Stimulated activated CD8-positive, alpha-beta memory T cell treated with anti-CD3 and anti-CD28 coated beads, Interleukin-2, amount 100 ng/mL, for 48 hours (primary cell): ENCODE measurements at regions not wholly inside any gene's neighbourhood (a gene's known extent, or its start where the extent isn't known, plus 50 kb on each side); places are given as distances from the start of the nearest gene placed in this dataset.
"Not testable (repeated sequence)": the region's sequence is repeated elsewhere in the genome, so short reads cannot be mapped to it uniquely, and the experiment has no call there.

Experiments
- DNase-seq, 2 donors: peaks; one replicate each; pipeline ENCODE4 v3.0.0-alpha.2; 2020; ENCODE audit warnings: low read depth in 2 of 2

DNA sequence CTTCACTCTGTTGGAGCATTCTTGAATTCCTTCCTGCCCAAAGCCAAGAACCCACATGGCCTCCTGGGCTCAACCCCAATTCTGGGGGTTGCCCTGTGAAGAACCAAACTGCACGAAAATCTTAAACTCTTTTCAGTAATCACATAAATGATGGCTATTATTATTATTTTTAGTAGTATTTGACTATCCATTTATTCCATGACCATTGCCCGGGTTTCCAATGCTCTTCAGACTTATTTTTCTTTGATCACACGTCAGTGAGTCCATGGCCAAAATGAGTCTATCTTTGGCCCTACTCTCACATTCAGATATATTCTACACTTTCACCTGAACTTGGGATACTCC lies 185.9 kb downstream of the AVL9 start:
- DNase-seq = no peak

- DNase-seq = no peak
Observed at GRCh38 chr7:32680259-32681173, 185.2 kb downstream of the AVL9 start.

- DNase-seq = no peak
Observed at GRCh38 chr7:32679192-32679591, 183.9 kb downstream of the AVL9 start.

GRCh38 chr7:32677593-32677992 lies 182.3 kb downstream of the AVL9 start:
- DNase-seq = no peak

DNA sequence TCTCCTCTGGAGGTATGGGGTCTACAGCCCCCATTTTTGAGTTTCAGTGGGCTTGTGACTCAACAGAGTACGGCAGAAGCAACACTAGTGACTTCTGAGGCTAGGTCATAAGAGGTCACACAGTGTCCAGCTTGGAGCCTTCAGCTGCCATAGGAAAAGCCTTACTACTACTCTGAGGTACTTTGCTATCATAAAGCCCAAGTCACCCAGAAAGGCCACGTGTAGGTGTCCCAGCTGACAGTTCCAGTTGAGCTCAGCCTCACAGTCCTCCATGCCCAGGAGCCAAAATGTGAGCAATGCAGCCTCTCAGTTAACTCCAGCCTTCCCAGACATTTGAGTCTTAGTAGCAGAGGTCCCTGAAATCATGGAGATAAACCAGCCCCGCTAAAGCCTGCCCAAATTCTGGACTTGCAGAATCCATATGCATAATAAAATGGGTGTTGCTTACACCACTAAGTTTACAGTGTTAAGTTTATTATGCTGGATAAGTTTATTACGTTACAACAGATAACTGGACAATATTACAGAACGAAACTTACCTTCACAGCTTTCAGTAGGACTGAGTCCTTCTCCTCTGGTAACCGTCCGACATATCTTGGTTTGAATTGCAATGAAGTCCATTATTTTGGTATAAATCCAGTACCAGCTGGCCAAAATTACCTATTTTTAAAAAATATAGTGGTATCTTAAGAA lies 181.1 kb downstream of the AVL9 start:
- no peak for DNase-seq

DNA sequence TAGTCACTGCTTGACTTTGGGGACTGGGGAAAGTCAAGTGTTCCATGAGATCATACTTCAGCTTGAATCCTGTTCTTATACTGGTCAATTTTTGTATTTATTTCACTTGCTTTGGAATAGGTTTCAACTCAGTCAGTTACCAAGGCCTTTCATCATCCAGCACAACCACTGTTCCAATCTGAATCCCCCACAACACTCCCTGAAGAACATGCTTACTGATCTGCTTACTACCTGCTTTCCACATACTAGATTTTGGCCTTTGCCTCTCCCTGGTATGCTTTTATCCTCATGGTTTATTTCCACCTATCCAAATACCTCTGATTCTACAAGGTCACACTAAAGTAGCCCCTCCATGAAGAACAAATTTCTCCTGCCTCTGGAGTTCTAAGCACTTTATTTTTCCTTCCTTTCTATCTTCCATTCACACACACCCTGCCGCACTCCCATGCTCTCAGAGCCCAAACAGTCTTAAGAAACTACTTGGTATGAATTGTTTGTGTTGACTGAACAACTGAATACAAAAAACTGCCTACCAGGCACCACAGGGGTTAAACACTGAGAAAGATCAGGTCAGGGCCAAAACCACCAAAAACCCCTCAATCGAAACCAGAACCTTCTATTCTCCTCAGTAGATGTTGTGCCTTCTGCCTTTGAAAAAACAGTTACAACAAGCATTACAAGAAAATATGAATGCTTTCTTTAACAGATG lies 178.1 kb downstream of the AVL9 start:
- no peak for DNase-seq

DNA sequence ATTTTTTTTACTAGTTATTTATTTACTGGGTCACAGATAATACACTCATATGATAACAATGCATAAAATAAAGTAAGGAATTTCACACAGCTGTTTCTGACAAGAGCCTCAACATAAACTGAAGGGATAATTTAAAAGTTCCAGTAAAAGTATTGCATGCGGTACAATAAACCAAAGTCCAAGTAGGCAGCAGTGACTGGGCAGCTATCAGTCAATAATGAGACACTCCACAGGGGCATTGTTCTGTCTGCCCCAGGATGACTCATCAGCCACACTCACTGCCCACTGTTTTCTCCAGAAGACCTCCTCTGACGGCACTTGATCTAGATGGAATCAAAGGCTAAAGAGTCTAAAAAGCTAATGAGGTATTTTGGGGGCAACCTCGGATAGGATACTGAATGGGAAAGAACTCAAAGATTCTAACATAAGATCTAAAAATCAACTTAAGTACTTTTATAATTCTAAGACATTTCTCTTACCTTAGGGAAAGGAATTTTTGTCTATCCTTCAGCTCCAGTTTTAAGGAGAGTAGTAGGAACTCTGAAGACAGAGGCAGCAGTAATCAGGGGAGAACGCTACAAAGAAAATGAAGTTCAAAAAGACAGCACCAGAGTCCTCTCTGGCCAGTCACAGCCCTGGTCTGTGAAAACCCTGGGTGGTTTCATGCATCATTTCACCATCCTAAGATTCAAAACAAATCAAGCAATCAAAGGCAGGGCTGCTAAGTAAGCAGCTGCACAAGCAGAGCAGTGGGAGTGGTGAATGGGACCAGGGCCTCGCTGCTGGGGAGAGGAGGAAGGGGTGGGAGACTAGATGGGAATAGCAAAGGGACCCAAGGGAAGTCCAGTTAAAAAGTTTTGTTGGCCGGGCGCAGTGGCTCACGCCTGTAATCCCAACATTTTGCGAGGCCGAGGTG lies 175.1 kb downstream of the AVL9 start:
- no peak for DNase-seq

DNA sequence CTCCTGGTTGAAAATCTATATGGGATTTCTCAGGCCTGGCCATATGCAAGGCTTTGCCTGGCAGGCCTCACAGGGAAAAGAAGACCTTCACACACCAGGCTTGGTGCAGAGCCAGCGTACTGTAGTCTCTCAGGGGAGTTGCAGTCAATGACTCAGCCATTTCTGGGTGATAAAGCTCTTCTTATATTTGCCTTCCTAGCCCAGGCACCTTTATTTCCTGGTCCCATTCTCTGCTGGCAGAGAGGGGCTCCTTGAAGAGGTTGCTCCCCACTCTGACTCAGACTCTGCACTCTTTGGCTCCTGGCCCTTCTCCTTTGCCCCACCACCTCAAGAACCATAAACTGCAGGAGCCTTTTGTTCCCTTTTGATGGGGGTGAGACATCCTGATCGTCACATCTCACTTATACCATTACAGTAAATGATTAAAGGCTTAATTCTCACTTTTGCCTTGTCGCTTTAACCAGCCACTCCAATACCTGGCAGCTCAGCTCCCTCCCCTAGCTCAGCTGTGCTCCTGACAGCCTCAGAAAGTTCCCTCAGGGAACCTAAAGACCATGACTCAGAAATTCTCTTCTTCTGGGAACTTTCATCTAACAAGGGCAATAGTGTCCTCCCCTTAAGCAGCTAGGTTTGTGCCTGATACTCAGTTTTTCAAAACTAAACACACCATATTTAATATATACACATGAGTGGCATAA lies 174.0 kb downstream of the AVL9 start:
- not testable (repeated sequence) for DNase-seq

DNA sequence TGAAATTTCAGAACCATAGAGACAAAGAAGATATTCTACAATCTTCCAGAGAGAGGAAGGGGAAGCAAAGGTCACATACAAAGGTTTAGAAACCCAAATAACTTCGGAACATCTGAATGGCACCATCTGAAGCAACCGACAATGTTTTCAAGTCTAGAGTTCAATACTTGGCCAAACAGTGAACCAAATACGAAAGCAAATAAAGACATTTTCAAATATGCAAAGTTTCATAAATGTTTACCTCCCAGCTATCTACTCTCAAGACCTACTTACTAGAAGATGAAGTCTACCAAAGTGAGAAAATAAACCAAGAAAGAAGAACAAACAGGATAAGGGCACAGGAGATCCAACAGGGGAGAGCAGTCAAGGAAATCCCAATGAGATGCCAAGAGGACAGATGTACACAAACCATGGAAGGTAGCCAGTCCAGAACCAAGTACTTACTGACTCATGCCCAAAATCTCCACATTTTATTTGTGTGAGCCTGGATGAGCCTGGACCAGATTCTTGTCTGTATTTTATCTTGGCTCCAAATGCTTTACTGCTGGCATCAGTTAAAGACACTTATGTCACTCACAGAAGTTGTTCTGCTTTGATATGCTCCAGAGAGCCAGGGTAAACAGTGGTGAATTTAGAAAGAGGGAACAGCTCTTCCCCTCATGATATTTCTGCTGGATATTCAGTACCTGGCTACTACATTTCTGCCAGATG lies 173.3 kb downstream of the AVL9 start:
- DNase-seq = not testable (repeated sequence)

DNA sequence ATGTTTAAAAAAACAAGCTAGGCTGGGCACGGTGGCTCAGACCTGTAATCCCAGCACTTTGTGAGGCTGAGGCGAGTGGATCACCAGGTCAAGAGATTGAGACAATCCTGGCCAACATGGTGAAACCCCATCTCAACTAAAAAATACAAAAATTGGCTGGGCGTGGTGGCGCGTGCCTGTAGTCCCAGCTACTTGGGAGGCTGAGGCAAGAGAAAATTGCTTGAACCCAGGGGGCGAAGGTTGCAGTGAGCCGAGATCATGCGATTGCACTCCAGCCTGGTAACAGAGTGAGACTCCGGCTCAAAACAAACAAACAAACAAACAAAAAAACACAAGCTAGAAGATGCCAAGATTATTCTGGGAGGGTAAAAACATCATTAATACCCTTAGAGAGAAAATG lies 172.3 kb downstream of the AVL9 start:
- DNase-seq = not testable (repeated sequence)

DNA sequence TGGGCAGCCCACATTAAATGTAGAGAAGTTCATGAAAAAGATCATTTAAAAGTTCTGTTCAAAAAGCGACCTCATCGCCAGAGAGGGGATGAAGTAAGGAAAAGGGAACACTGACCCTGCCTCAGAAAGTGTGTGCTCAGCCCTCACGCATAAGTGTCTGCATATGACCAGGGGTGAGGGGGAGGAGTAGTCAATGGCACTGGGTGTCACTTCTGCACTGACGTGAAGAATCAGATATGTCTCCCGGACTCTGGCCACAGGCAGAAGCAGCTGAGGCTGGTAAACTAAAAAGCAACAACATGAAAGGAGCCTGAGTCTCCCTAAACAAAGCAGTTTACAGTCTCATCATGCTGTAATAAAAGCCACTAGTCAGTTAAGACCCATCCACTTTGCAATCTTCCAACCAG lies 168.5 kb downstream of the AVL9 start:
- not testable (repeated sequence) for DNase-seq

- DNase-seq = not testable (repeated sequence)
Observed at GRCh38 chr7:32662509-32662908, 167.2 kb downstream of the AVL9 start.

DNA sequence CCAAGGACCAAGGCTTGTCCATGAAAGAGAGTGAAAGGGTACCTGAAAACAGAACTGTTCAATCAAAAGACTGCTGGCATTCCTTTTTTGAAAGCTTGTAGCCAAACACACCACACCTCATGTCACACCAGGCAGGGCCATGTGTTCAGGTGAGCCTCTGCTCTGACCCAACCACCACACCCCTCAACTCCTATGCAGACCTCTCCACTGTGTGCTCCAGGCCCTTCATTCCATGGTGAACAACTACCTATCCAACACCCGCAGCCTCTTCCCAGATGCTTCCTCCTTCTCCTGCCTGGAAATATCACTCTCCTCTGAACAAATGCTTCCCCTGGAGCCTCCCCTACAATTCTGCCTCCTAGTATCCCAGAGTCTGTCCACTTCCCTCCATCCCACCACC lies 166.6 kb downstream of the AVL9 start:
- DNase-seq = no peak

GRCh38 chr7:32661501-32661900 lies 166.2 kb downstream of the AVL9 start:
- DNase-seq = no peak

GRCh38 chr7:32660936-32661335 lies 165.6 kb downstream of the AVL9 start:
- DNase-seq = no peak

- DNase-seq = no peak
Observed at GRCh38 chr7:32659853-32660252, 164.6 kb downstream of the AVL9 start.

GRCh38 chr7:32658467-32658869 lies 163.2 kb downstream of the AVL9 start:
- DNase-seq = no peak

DNA sequence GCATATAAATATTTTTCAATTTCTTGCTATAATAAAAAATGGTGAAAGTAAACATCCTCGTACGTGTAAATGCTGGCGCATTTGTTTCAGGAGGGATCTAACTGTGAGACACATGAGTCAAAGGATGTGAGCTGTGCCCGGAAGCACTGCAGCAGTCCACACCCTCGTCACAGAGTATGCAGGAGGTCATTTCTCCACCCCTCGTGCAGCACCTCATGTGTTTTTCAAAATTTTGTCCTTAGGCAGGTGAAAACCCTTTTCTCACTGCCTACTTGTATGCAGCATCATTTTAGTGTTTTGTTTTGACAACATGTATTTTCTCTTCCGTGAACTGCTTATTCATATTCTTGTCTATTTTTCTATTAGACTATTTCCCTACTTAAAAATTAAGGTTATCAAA lies 162.7 kb downstream of the AVL9 start:
- no peak for DNase-seq

DNA sequence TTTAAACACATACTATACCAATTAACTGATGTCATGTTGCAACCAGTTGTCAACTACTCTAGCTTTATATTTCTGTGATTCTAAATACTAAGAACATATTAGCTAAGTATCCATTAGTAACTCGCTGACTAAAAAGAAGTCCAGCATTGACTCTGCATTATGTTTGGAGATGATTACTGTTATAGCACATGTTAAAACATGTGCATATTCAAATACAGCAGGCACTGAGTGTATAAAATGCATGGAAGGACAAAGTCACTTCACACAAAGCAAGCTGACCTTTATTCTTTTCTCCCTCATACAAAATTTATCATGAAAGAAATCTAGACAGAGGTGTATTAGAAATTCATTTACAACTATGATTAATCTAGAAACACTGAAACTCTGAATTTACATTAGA lies 159.3 kb downstream of the AVL9 start:
- DNase-seq = not testable (repeated sequence)

- DNase-seq = not testable (repeated sequence)
Observed at GRCh38 chr7:32650356-32650755, 155.1 kb downstream of the AVL9 start.
